GM19035 (cell line): ENCODE measurements at regions not wholly inside any gene's neighbourhood (a gene's known extent, or its start where the extent isn't known, plus 50 kb on each side); places are given as distances from the start of the nearest gene placed in this dataset.

ENCODE experiments used
- ATAC-seq: cut with Tn5 transposase; IDR thresholded peaks from one replicate; pipeline ENCODE4 v1.9.1; 2021; ENCODE audit not compliant: unreplicated experiment

GRCh38 chr7:24341691-24342413, 57.9 kb downstream of the NPY start:
- ATAC-seq: no peak

- no peak for ATAC-seq
Observed at GRCh38 chr7:24343614-24344013, 59.6 kb downstream of the NPY start.

- no peak for ATAC-seq
Observed at GRCh38 chr7:24346129-24346528, 62.1 kb downstream of the NPY start.

GRCh38 chr7:24346716-24347115, 62.7 kb downstream of the NPY start:
- no peak for ATAC-seq

GRCh38 chr7:24349339-24349738, 65.3 kb downstream of the NPY start:
- no peak for ATAC-seq

- no peak for ATAC-seq
Observed at GRCh38 chr7:24354456-24354855, 70.5 kb downstream of the NPY start.

GRCh38 chr7:24356718-24357386, 72.9 kb downstream of the NPY start:
- ATAC-seq: peak; percentile 76

GRCh38 chr7:24361001-24361400, 77.0 kb downstream of the NPY start:
- ATAC-seq: no peak

GRCh38 chr7:24365606-24366005, 81.6 kb downstream of the NPY start:
- no peak for ATAC-seq

- ATAC-seq: no peak
Observed at GRCh38 chr7:24366876-24367275, 82.9 kb downstream of the NPY start.

- ATAC-seq: no peak
Observed at GRCh38 chr7:24368161-24368560, 84.2 kb downstream of the NPY start.

GRCh38 chr7:24370541-24370940, 86.6 kb downstream of the NPY start:
- no peak for ATAC-seq

GRCh38 chr7:24372961-24373955, 89.3 kb downstream of the NPY start:
- no peak for ATAC-seq

GRCh38 chr7:24378871-24379616, 95.1 kb downstream of the NPY start:
- ATAC-seq: no peak

- peak; percentile 85 for ATAC-seq
Observed at GRCh38 chr7:24381894-24382505, 98.0 kb downstream of the NPY start.

GRCh38 chr7:24383055-24383454, 99.1 kb downstream of the NPY start:
- ATAC-seq: no peak

- no peak for ATAC-seq
Observed at GRCh38 chr7:24384362-24385030, 100.5 kb downstream of the NPY start.

- no peak for ATAC-seq
Observed at GRCh38 chr7:24388212-24388611, 104.2 kb downstream of the NPY start.

- ATAC-seq: no peak
Observed at GRCh38 chr7:24390376-24391157, 106.6 kb downstream of the NPY start.
